SK-N-MC (cell line): ENCODE measurements at regions not wholly inside any gene's neighbourhood (a gene's known extent, or its start where the extent isn't known, plus 50 kb on each side); places are given as distances from the start of the nearest gene placed in this dataset.

Experiments
- DNase-seq: peaks from one replicate; pipeline ENCODE4 v3.0.0-alpha.2; 2011; ENCODE audit warnings: low read depth, low spot score
- H3K27ac ChIP-seq: fragments of 200-600 bp; sonication (generic); 2 replicates; pipeline ENCODE4 v1.5.1; 2016; ENCODE audit warnings: mixed run types
- H3K36me3 ChIP-seq: fragments of 200-600 bp; sonication (generic); 2 replicates; pipeline ENCODE4 v1.6.1; 2017; ENCODE audit warnings: antibody characterized with exemption, low read length, mixed read lengths; ENCODE audit not compliant: insufficient read depth
- H3K4me3 ChIP-seq: fragments of 200-600 bp; sonication (generic); 2 replicates; pipeline ENCODE4 v1.5.1; 2016
- H3K9ac ChIP-seq: fragments of 200-600 bp; sonication (generic); 2 replicates; pipeline ENCODE4 v1.8.0; 2017; ENCODE audit warnings: mixed run types, mixed read lengths; ENCODE audit not compliant: insufficient read length
- H3K9me3 ChIP-seq: fragments of 200-600 bp; sonication (generic); 2 replicates; pipeline ENCODE4 v1.6.1; 2017; ENCODE audit warnings: low read depth, mild to moderate bottlenecking, antibody characterized with exemption, low read length, moderate library complexity, mixed read lengths
- EZH2 ChIP-seq: fragments of 200-600 bp; sonication (generic); IDR thresholded peaks from one replicate; pipeline ENCODE4 v1.6.1; 2017; ENCODE audit warnings: antibody characterized with exemption
- FOXP2 ChIP-seq: optimal IDR thresholded peaks from 2 replicates; pipeline ENCODE3; 2011; ENCODE audit warnings: mild to moderate bottlenecking, moderate library complexity; ENCODE audit not compliant: insufficient read depth; ENCODE audit errors: extremely low read length, control extremely low read depth
- POLR2AphosphoS5 ChIP-seq: IDR thresholded peaks from 2 replicates; pipeline ENCODE4 v1.6.1; 2012; ENCODE audit warnings: mild to moderate bottlenecking, low read depth, low read length, borderline replicate concordance

DNA sequence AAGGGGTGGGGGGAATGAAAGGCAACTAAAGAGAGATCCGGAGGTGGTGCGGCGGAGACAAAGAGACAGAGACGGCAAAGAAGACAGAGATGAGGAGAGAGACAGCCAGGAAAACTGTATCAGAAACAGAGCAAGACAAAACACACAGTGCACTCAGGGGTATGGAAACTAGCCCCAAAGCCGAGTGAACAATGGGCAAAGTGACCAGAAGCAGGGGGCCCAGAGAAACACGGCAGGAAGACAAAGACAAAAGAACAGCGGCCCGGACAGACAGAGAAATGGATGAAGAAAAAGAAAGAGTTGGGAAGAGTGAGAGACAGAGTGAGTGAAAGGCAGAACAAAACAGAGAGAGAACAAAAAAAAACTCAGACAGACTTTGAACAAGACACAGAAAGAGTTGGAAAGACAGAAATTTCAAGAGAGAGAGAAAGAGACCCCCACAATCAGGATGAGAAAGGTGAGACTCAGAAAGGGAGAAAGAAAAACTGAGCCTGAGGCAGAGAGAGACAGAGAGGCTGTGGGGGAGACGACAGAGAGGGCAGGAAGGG lies 60.6 kb upstream of the PAX2 start:
- Histone ChIP-seq H3K9me3 (no peaks in the 10 kb centered on the region), H3K27ac (no peak overlapping the region), H3K9ac (no peak overlapping the region), H3K36me3 (no peaks in the 10 kb centered on the region), H3K4me3 (no peak overlapping the region)
- TF ChIP-seq FOXP2 (no peak), EZH2 (no peak), POLR2AphosphoS5 (no peak)
- no peak for DNase-seq

GRCh38 chr10:100685331-100685730 lies 60.1 kb upstream of the PAX2 start:
- no peak overlapping the region for H3K27ac ChIP-seq
- no peaks in the 10 kb centered on the region for H3K9me3 ChIP-seq
- H3K36me3 ChIP-seq, result no peaks in the 10 kb centered on the region
- H3K9ac ChIP-seq, result no peak overlapping the region
- TF ChIP-seq POLR2AphosphoS5 (no peak), EZH2 (no peak), FOXP2 (no peak)
- H3K4me3 ChIP-seq, result no peak overlapping the region
- DNase-seq, result no peak

DNA sequence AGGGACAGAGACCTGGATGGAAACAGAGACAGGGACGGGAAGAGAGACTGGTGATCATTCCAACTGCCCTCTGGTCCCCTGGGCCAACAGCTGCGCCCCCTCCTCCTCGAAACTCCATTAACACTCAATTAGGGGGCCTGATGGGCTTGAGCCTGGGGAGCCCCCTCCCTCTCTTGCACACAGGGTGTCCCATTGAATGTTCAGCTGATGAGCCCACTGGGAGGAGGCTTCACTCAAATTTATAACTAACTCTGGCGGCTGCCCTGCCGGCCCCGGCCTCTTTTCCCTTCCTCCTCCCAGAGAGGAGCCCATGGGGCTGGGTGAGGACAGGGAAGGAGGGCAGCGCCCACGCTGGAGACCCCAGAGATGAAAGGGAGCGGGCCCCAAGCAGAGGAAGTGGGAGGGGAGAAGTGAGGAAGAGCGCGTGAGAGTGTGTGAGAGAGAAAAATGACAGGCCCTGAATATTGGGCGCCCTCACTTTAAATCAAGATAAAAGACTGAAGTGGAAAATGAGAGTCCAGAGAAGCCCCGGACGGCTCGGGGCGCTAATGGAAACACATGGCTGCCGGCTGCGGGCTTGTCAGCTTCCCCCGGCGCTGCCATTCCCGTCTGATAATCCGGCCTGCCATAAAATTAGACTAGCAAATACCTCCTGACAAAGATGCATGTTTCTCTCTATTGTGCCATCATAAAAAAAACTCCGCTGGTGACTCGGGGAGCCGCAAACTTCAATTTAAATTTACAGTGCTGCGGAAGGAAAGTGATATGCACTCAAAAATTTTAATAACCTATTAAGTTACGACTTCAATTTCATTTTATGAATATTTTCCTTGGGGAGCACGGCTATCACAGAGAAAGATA lies 58.0 kb upstream of the PAX2 start:
- Histone ChIP-seq H3K36me3 (no peaks in the 10 kb centered on the region), H3K9ac (no peak overlapping the region), H3K27ac (no peak overlapping the region), H3K4me3 (no peak overlapping the region), H3K9me3 (no peaks in the 10 kb centered on the region)
- DNase-seq, result no peak
- TF ChIP-seq EZH2 (no peak), FOXP2 (no peak), POLR2AphosphoS5 (no peak)

DNA sequence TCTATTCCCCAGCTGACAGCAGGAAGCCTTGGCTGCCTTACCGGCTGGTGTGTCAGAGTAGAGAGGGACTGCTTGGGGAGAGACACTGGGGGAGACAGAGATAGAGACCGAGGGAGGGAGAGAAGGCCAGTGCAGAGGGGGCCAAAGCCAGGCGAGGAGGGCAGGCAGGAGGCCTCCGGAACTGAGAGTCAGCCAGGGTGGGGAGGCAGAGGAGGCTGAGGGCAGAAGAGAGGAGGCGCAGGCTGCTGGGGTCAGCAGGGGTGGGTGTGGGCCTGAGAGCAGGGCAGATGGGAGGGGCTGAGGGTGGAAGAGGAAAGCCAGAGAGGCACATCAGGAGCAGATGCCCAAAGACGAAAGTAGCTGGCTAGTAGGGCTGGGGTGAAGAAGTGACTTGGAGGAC lies 57.2 kb upstream of the PAX2 start:
- TF ChIP-seq POLR2AphosphoS5, result no peak
- TF ChIP-seq EZH2, result no peak
- no peaks in the 10 kb centered on the region for H3K9me3 ChIP-seq
- H3K9ac ChIP-seq, result no peak overlapping the region
- H3K27ac ChIP-seq, result no peak overlapping the region
- H3K4me3 ChIP-seq, result no peak overlapping the region
- H3K36me3 ChIP-seq, result no peaks in the 10 kb centered on the region
- no peak for DNase-seq

DNA sequence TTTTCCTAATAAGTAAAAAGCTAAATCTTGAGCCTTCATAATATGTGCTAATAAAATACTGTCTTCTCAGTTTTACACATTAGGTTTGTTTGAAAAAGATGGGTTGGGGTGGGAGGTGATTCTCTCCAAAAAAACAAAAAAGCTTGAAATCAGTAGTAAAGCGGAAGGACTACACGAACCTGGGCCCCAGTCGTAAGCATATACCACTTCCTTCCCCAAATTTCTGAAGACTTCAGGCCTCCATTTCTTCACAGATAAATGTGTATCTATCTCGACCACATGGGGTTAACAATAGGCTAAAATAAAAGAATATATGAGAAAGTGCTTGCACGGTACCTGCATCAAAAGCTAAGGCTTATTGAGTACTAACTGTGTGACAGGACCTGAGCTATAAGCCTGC lies 51.6 kb upstream of the PAX2 start:
- Histone ChIP-seq H3K36me3 (no peaks in the 10 kb centered on the region), H3K9ac (no peak overlapping the region), H3K9me3 (no peaks in the 10 kb centered on the region), H3K27ac (no peak overlapping the region), H3K4me3 (no peak overlapping the region)
- no peak for DNase-seq
- no peak for TF ChIP-seq FOXP2
- no peak for TF ChIP-seq POLR2AphosphoS5
